Upper lobe of left lung (tissue), 4 donors: ENCODE measurements at regions not wholly inside any gene's neighbourhood (a gene's known extent, or its start where the extent isn't known, plus 50 kb on each side); places are given as distances from the start of the nearest gene placed in this dataset.

Experiments used
- CTCF ChIP-seq, 6 experiments: fragments of 450-650 bp in 4 of 6; fragments of 200-600 bp in 2 of 6; sonication (generic) in 2 of 6; IDR thresholded peaks; one replicate each; pipeline ENCODE4 v1.5.1; 2016 to 2019; ENCODE audit warnings: antibody characterized with exemption in 6 of 6
- EP300 ChIP-seq, 4 donors: sonication (generic); formaldehyde crosslinking; IDR thresholded peaks; one replicate each; pipeline ENCODE4 v1.5.1; 2017; ENCODE audit warnings: antibody characterized with exemption in 4 of 4, control low read depth in 2 of 4
- POLR2A ChIP-seq, 4 donors: fragments of 450-650 bp; IDR thresholded peaks; one replicate each; pipeline ENCODE4 v1.5.1; 2016 to 2017; ENCODE audit warnings: antibody characterized with exemption in 4 of 4, mild to moderate bottlenecking in 2 of 4

GRCh38 chr4:10182446-10183424 is 66.1 kb upstream of the WDR1 start:
- TF ChIP-seq CTCF (IDR thresholded peaks at IDR 0.05) (no peak), POLR2A (IDR thresholded peaks at IDR 0.05) (no peak), EP300 (IDR thresholded peaks at IDR 0.05) (no peak)
